ENCODE measurements at regions not wholly inside any gene's neighbourhood (a gene's known extent, or its start where the extent isn't known, plus 50 kb on each side); places are given as distances from the start of the nearest gene placed in this dataset.

DNA sequence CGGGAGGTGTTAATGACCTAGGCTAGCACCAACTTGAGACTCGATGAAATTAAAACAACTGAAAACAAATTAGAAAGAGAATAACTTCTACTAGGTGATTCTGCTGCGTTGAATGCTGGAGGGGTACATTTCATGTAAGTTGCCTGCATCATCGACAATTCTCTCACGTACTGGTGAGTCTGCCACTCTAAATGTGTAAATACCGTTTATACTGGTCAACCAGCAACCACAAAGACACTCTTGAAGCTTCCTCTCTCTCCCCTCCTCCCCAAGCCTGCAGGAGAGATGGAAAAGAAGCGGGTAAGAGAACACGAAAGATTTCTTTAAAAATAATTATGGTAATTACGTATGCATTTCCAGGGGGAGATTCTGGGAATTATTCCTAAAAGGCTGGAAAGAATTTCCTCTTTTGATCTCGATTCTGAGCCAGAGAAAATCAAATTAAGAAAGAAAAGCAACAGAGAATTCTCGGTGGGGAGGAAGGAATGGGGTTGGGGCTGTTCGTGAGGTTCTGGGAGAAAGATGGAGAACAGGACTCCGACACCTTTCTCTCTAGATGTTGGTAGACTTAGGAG, 68.6 kb upstream of the MRTFB start:
- no peak for TF ChIP-seq CTCF (IDR thresholded peaks at IDR 0.05)
- peaks cover 0 to 69% of the 10 kb centered on the region in 2 donors for H3K4me1 ChIP-seq
- no peak for DNase-seq (ENCODE audit: low spot score)
- H3K9me3 ChIP-seq, result no peaks in the 10 kb centered on the region
- peak overlapping the region; percentile 18 to 39 for H3K4me3 ChIP-seq
- H3K27me3 ChIP-seq, result no peaks in the 10 kb centered on the region
- no peaks in the 10 kb centered on the region for H3K36me3 ChIP-seq
- H3K27ac ChIP-seq, result peak overlapping the region; percentile 77 to 81

DNA sequence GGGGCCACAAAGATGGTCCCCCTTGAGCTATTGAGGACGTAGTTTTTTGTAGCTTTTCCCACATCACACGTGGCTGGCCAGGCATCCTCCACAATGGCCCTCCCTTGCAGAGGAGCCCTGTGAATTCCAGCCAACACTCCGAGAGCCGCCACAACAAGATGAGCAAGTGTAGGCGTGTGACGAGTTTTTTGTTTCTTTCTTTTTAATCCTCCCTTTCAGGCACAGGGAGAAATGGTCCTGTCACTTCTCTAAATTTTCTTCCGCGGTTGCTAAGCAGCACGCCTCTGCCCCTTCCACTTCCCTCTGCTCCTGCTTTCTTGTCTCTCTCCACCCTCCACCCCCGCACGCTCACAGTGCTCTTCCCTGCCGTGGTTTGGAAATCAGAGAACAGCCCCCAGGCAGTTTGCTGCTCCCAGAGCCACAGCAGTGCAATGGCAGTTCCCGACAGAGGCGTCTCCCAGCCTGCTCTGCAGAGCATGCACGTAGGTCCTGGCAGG, 68.0 kb upstream of the MRTFB start:
- peak; percentile 72 for DNase-seq (ENCODE audit: low spot score)
- no peaks in the 10 kb centered on the region for H3K9me3 ChIP-seq
- peak in 1 of 2 donors; percentile 61 for TF ChIP-seq CTCF (IDR thresholded peaks at IDR 0.05)
- peak overlapping the region; percentile 18 to 39 for H3K4me3 ChIP-seq
- H3K4me1 ChIP-seq, result peaks cover 0 to 63% of the 10 kb centered on the region in 2 donors
- peak overlapping the region; percentile 77 to 81 for H3K27ac ChIP-seq
- no peaks in the 10 kb centered on the region for H3K27me3 ChIP-seq
- no peaks in the 10 kb centered on the region for H3K36me3 ChIP-seq

- peaks cover 0 to 52% of the 10 kb centered on the region in 2 donors for H3K4me1 ChIP-seq
- DNase-seq (ENCODE audit: low spot score), result no peak
- no peaks in the 10 kb centered on the region for H3K27me3 ChIP-seq
- no peaks in the 10 kb centered on the region for H3K9me3 ChIP-seq
- H3K4me3 ChIP-seq, result no peak overlapping the region
- no peak for TF ChIP-seq CTCF (IDR thresholded peaks at IDR 0.05)
- H3K27ac ChIP-seq, result peak overlapping the region; percentile 77 to 81
- H3K36me3 ChIP-seq, result no peaks in the 10 kb centered on the region
Observed at GRCh38 chr16:14004031-14004728, 66.9 kb upstream of the MRTFB start.

GRCh38 chr16:14004729-14005315, 66.3 kb upstream of the MRTFB start:
- Histone ChIP-seq H3K4me1 (peaks cover 0 to 46% of the 10 kb centered on the region in 2 donors), H3K27me3 (no peaks in the 10 kb centered on the region), H3K4me3 (no peak overlapping the region), H3K36me3 (no peaks in the 10 kb centered on the region), H3K9me3 (no peaks in the 10 kb centered on the region), H3K27ac (peak overlapping the region; percentile 77 to 81)
- no peak for DNase-seq (ENCODE audit: low spot score)
- TF ChIP-seq CTCF (IDR thresholded peaks at IDR 0.05), result no peak

DNA sequence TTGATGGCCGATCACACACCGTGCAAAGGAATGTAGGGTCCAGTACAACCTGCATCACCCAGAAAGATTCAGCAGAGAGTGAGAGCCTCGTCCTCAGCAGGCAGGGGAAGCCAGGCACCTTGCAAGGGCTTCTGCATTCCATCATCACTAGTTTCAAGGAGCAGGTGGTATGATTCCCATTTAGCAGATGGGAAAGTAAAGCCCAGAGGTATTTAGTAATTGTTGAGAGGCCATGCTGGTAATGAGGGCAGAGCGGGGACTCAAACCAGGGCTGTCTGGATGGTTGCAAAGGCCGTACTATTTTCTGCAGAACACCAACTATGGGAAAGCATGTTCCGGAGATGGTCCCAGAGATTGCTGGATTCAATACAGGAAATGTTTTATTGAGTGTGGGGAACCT, 65.8 kb upstream of the MRTFB start:
- H3K36me3 ChIP-seq, result no peaks in the 10 kb centered on the region
- no peaks in the 10 kb centered on the region for H3K27me3 ChIP-seq
- no peaks in the 10 kb centered on the region for H3K9me3 ChIP-seq
- no peak overlapping the region for H3K4me3 ChIP-seq
- peak overlapping the region; percentile 77 to 81 for H3K27ac ChIP-seq
- no peak for DNase-seq (ENCODE audit: low spot score)
- TF ChIP-seq CTCF (IDR thresholded peaks at IDR 0.05), result no peak
- peaks cover 0 to 40% of the 10 kb centered on the region in 2 donors for H3K4me1 ChIP-seq

Measured in right atrium auricular region (tissue), 2 donors.